Heart left ventricle (tissue), 13 donors: ENCODE measurements at regions not wholly inside any gene's neighbourhood (a gene's known extent, or its start where the extent isn't known, plus 50 kb on each side); places are given as distances from the start of the nearest gene placed in this dataset.

ENCODE experiments used
- POLR2A ChIP-seq, 2 donors: fragments of 450-650 bp; IDR thresholded peaks; one replicate each; pipeline ENCODE4 v1.6.1; 2017; ENCODE audit warnings: antibody characterized with exemption in 2 of 2, mild to moderate bottlenecking in 2 of 2, moderate library complexity in 2 of 2
- TF ChIP-seq, protein P1 (sequence below), 12 donors: fragments of 200-600 bp; sonication (generic) in 4 of 12; IDR thresholded peaks; one replicate each; pipeline versions ENCODE4 v1.5.0 to v1.8.0; 2018 to 2022; ENCODE audit warnings: antibody characterized with exemption in 12 of 12, mild to moderate bottlenecking in 5 of 12
- donor health status: ischemic (EF 13 %, LVEDD 7.1; RV severe dilation, severe dysfunction).
- donor health status: DM: no; HTN: yes; CAD: no.
- donor health status: DM: no; HTN: no; CAD: no.
- donor health status: ischemic (EF 25% LVEDD 6.9; RV normal size, moderate dysfunction).
- donor health status: ischemic (EF 25% LVEDD 5.7; RV mildly dilated, moderate dysfunction).
- donor health status: ischemic (EF 35%, LVEDD 5.7; RV mildly dilated, moderate dysfunction).
- donor health status: nonischemic (EF 11% LVEDD 7.7; RV severe dilation, severe dysfunction).
- donor health status: DM: yes; HTN: yes; CAD: no.
- donor health status: PGD.
- donor health status: ischemic (EF 29% LVEDD 5.4; RV normal size, mild dysfunction).
- donor health status: nonischemic (EF 23%, LVEDD 6.1; RV moderate dilation, normal function).

DNA sequence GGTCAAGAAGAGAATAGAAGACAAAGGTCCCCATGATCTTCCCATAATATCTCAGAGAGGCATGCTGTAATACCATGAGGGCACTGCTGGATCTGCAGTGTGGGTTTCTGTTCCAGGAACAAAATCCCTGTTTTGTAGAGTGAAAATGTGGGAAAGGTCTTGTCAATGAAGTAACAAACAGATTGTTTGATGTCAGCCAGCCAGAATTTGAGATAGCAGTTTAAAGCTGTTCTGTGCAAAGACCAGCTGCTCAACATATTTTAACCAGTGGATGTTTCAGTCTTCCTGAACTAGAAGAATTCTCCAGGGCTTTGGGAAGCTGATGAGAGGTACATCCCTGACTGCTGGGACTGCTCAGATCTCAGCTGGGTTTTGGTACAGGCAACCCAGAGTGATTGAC is 1012.5 kb downstream of the DNAJB9 start:
- TF ChIP-seq, protein P1, sequence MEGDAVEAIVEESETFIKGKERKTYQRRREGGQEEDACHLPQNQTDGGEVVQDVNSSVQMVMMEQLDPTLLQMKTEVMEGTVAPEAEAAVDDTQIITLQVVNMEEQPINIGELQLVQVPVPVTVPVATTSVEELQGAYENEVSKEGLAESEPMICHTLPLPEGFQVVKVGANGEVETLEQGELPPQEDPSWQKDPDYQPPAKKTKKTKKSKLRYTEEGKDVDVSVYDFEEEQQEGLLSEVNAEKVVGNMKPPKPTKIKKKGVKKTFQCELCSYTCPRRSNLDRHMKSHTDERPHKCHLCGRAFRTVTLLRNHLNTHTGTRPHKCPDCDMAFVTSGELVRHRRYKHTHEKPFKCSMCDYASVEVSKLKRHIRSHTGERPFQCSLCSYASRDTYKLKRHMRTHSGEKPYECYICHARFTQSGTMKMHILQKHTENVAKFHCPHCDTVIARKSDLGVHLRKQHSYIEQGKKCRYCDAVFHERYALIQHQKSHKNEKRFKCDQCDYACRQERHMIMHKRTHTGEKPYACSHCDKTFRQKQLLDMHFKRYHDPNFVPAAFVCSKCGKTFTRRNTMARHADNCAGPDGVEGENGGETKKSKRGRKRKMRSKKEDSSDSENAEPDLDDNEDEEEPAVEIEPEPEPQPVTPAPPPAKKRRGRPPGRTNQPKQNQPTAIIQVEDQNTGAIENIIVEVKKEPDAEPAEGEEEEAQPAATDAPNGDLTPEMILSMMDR (IDR thresholded peaks at IDR 0.05), result no peak
- TF ChIP-seq POLR2A (IDR thresholded peaks at IDR 0.05), result no peak
